HUES64 (cell line): ENCODE measurements at regions not wholly inside any gene's neighbourhood (a gene's known extent, or its start where the extent isn't known, plus 50 kb on each side); places are given as distances from the start of the nearest gene placed in this dataset.
"Not testable (repeated sequence)": the region's sequence is repeated elsewhere in the genome, so short reads cannot be mapped to it uniquely, and the experiment has no call there.

Experiments used
- H3K27ac ChIP-seq: 2 replicates; pipeline ENCODE4 v1.7.0; 2013; ENCODE audit warnings: low read depth, low read length, inconsistent platforms
- H3K27me3 ChIP-seq: 2 replicates; pipeline ENCODE4 v1.6.1; 2013; ENCODE audit warnings: mild to moderate bottlenecking, low read length; ENCODE audit not compliant: insufficient read depth
- H3K36me3 ChIP-seq: 2 replicates; pipeline ENCODE4 v1.6.1; 2013; ENCODE audit warnings: mild to moderate bottlenecking, low read length; ENCODE audit not compliant: insufficient read depth
- H3K4me1 ChIP-seq: 2 replicates; pipeline ENCODE4 v1.6.1; 2013; ENCODE audit warnings: mild to moderate bottlenecking, low read length, moderate library complexity; ENCODE audit not compliant: insufficient read depth
- H3K4me3 ChIP-seq: 2 replicates; pipeline ENCODE4 v1.5.1; 2013; ENCODE audit warnings: mild to moderate bottlenecking, low read length, moderate library complexity
- H3K9ac ChIP-seq: 2 replicates; pipeline ENCODE4 v1.6.1; 2013; ENCODE audit warnings: mild to moderate bottlenecking, low read depth, low read length
- H3K9me3 ChIP-seq: 2 replicates; pipeline ENCODE4 v1.6.1; 2013; ENCODE audit warnings: low read depth, low read length; ENCODE audit not compliant: insufficient read depth
- WGBS: fragments of 150-250, 120-280 bp; methylation state at CpG from one replicate; pipeline ENCODE4 v1.1.7; 2013; ENCODE audit warnings: missing lambda C conversion rate; 5-methylcytosine and 5-hydroxymethylcytosine counted together

- not testable (repeated sequence) for H3K4me3 ChIP-seq, H3K9ac ChIP-seq, H3K36me3 ChIP-seq, H3K27ac ChIP-seq, H3K9me3 ChIP-seq
- Histone ChIP-seq H3K27me3 (peaks cover 22% of the 10 kb centered on the region), H3K4me1 (peaks cover 43% of the 10 kb centered on the region)
- 90% methylated on average over 11 of the region's 15 CpGs for WGBS
Observed at GRCh38 chr3:194056323-194056722, 79.6 kb upstream of the HES1 start.

GRCh38 chr3:194056731-194057415 lies 79.1 kb upstream of the HES1 start:
- Histone ChIP-seq H3K27ac (no peak overlapping the region), H3K4me1 (peaks cover 43% of the 10 kb centered on the region), H3K36me3 (no peaks in the 10 kb centered on the region), H3K4me3 (no peak overlapping the region), H3K27me3 (peaks cover 22% of the 10 kb centered on the region), H3K9ac (no peak overlapping the region), H3K9me3 (no peaks in the 10 kb centered on the region)
- 92% methylated on average over 16 of the region's 16 CpGs for WGBS

- H3K9me3 ChIP-seq: no peaks in the 10 kb centered on the region
- peak overlapping the region; percentile 90; the same call in 1 of the 2 replicates for H3K27ac ChIP-seq
- 0 out of 2 replicates have a peak overlapping the region, but pooled peaks have one; percentile 30 for H3K9ac ChIP-seq
- WGBS: 45% methylated on average over 8 of the region's 8 CpGs
- peaks cover 43% of the 10 kb centered on the region for H3K4me1 ChIP-seq
- H3K4me3 ChIP-seq: peak overlapping the region; percentile 48
- H3K27me3 ChIP-seq: peaks cover 22% of the 10 kb centered on the region
- H3K36me3 ChIP-seq: no peaks in the 10 kb centered on the region
Observed at GRCh38 chr3:194057570-194058188, 78.3 kb upstream of the HES1 start.

- Histone ChIP-seq H3K27me3 (peaks cover 21% of the 10 kb centered on the region), H3K9ac (0 out of 2 replicates have a peak overlapping the region, but pooled peaks have one; percentile 30), H3K36me3 (no peaks in the 10 kb centered on the region), H3K27ac (peak overlapping the region; percentile 90; the same call in 1 of the 2 replicates), H3K4me1 (peaks cover 43% of the 10 kb centered on the region), H3K4me3 (peak overlapping the region; percentile 48), H3K9me3 (no peaks in the 10 kb centered on the region)
- WGBS: under 1% methylated on average over 27 of the region's 31 CpGs
Observed at GRCh38 chr3:194058189-194058571, 77.8 kb upstream of the HES1 start.

GRCh38 chr3:194058753-194059152 lies 77.2 kb upstream of the HES1 start:
- peaks cover 43% of the 10 kb centered on the region for H3K4me1 ChIP-seq
- H3K27me3 ChIP-seq: peaks cover 18% of the 10 kb centered on the region
- peak overlapping the region; percentile 42 for H3K4me3 ChIP-seq
- H3K9ac ChIP-seq: no peak overlapping the region
- H3K36me3 ChIP-seq: no peaks in the 10 kb centered on the region
- 50% methylated on average over 1 of the region's 1 CpG for WGBS
- no peaks in the 10 kb centered on the region for H3K9me3 ChIP-seq
- peak overlapping the region; percentile 90; the same call in 1 of the 2 replicates for H3K27ac ChIP-seq

- Histone ChIP-seq H3K27ac (no peak overlapping the region), H3K36me3 (no peaks in the 10 kb centered on the region), H3K9ac (no peak overlapping the region), H3K27me3 (peaks cover 6% of the 10 kb centered on the region; the same call in 1 of the 2 replicates), H3K4me1 (peaks cover 22% of the 10 kb centered on the region), H3K4me3 (no peak overlapping the region), H3K9me3 (no peaks in the 10 kb centered on the region)
- 98% methylated on average over 3 of the region's 3 CpGs for WGBS
Observed at GRCh38 chr3:194061421-194062030, 74.4 kb upstream of the HES1 start.

- no peaks in the 10 kb centered on the region for H3K27me3 ChIP-seq
- no peak overlapping the region for H3K9ac ChIP-seq
- H3K36me3 ChIP-seq: no peaks in the 10 kb centered on the region
- WGBS: 92% methylated on average over 2 of the region's 3 CpGs
- peaks cover 4% of the 10 kb centered on the region; the same call in 1 of the 2 replicates for H3K9me3 ChIP-seq
- no peak overlapping the region for H3K4me3 ChIP-seq
- H3K4me1 ChIP-seq: peaks cover 12% of the 10 kb centered on the region
- H3K27ac ChIP-seq: no peak overlapping the region
Observed at GRCh38 chr3:194062830-194063229, 73.1 kb upstream of the HES1 start.

- H3K4me3 ChIP-seq: no peak overlapping the region
- H3K4me1 ChIP-seq: no peaks in the 10 kb centered on the region
- no peak overlapping the region for H3K9ac ChIP-seq
- H3K27ac ChIP-seq: no peak overlapping the region
- peaks cover 7% of the 10 kb centered on the region for H3K27me3 ChIP-seq
- H3K36me3 ChIP-seq: no peaks in the 10 kb centered on the region
- H3K9me3 ChIP-seq: peaks cover 4% of the 10 kb centered on the region; the same call in 1 of the 2 replicates
- WGBS: 89% methylated on average over 8 of the region's 8 CpGs
Observed at GRCh38 chr3:194064380-194065332, 71.3 kb upstream of the HES1 start.

GRCh38 chr3:194067327-194067726 lies 68.6 kb upstream of the HES1 start:
- not testable (repeated sequence) for H3K4me3 ChIP-seq, H3K4me1 ChIP-seq, H3K9ac ChIP-seq, H3K9me3 ChIP-seq, H3K36me3 ChIP-seq, H3K27ac ChIP-seq
- H3K27me3 ChIP-seq: peaks cover 31% of the 10 kb centered on the region

GRCh38 chr3:194067949-194068362 lies 68.0 kb upstream of the HES1 start:
- WGBS: 100% methylated on average over 4 of the region's 4 CpGs

More at GRCh38 chr3:194067949-194068362, 68.0 kb upstream of the HES1 start:
- no peaks in the 10 kb centered on the region for H3K36me3 ChIP-seq
- peaks cover 4% of the 10 kb centered on the region; the same call in 1 of the 2 replicates for H3K9me3 ChIP-seq
- H3K4me3 ChIP-seq: no peak overlapping the region
- H3K27me3 ChIP-seq: peaks cover 37% of the 10 kb centered on the region
- H3K9ac ChIP-seq: no peak overlapping the region
- no peak overlapping the region for H3K27ac ChIP-seq
- no peaks in the 10 kb centered on the region for H3K4me1 ChIP-seq
